Myocyte (in vitro differentiated cells): ENCODE measurements at regions not wholly inside any gene's neighbourhood (a gene's known extent, or its start where the extent isn't known, plus 50 kb on each side); places are given as distances from the start of the nearest gene placed in this dataset.

Experiments
- DNase-seq: peaks from one replicate; pipeline ENCODE4 v3.0.0-alpha.2; 2012; ENCODE audit warnings: low read depth

- DNase-seq: no peak
Observed at GRCh38 chr20:39541136-39541803, 579.1 kb downstream of the DHX35 start.

GRCh38 chr20:39538317-39538716 lies 576.2 kb downstream of the DHX35 start:
- DNase-seq: no peak

GRCh38 chr20:39535301-39535700 lies 573.2 kb downstream of the DHX35 start:
- DNase-seq: no peak

GRCh38 chr20:39534846-39535245 lies 572.7 kb downstream of the DHX35 start:
- DNase-seq: no peak

GRCh38 chr20:39533858-39534257 lies 571.7 kb downstream of the DHX35 start:
- no peak for DNase-seq

GRCh38 chr20:39532205-39532604 lies 570.1 kb downstream of the DHX35 start:
- no peak for DNase-seq

- no peak for DNase-seq
Observed at GRCh38 chr20:39528436-39528835, 566.3 kb downstream of the DHX35 start.

- DNase-seq: no peak
Observed at GRCh38 chr20:39524371-39524911, 562.3 kb downstream of the DHX35 start.

GRCh38 chr20:39523405-39523804 lies 561.3 kb downstream of the DHX35 start:
- no peak for DNase-seq

- no peak for DNase-seq
Observed at GRCh38 chr20:39518654-39519053, 556.5 kb downstream of the DHX35 start.

GRCh38 chr20:39516964-39517363 lies 554.8 kb downstream of the DHX35 start:
- no peak for DNase-seq

GRCh38 chr20:39504710-39505094 lies 542.6 kb downstream of the DHX35 start:
- DNase-seq: no peak

GRCh38 chr20:39503902-39504709 lies 542.0 kb downstream of the DHX35 start:
- no peak for DNase-seq

GRCh38 chr20:39492223-39492797 lies 530.2 kb downstream of the DHX35 start:
- DNase-seq: no peak

- DNase-seq: no peak
Observed at GRCh38 chr20:39491711-39492110, 529.6 kb downstream of the DHX35 start.

GRCh38 chr20:39489986-39490560 lies 527.9 kb downstream of the DHX35 start:
- DNase-seq: no peak

- no peak for DNase-seq
Observed at GRCh38 chr20:39480276-39481043, 518.3 kb downstream of the DHX35 start.

GRCh38 chr20:39479196-39479810 lies 517.2 kb downstream of the DHX35 start:
- no peak for DNase-seq

- DNase-seq: no peak
Observed at GRCh38 chr20:39474879-39475278, 512.7 kb downstream of the DHX35 start.

- DNase-seq: no peak
Observed at GRCh38 chr20:39473536-39473935, 511.4 kb downstream of the DHX35 start.

- no peak for DNase-seq
Observed at GRCh38 chr20:39468703-39469102, 506.6 kb downstream of the DHX35 start.
